ENCODE measurements at regions not wholly inside any gene's neighbourhood (a gene's known extent, or its start where the extent isn't known, plus 50 kb on each side); places are given as distances from the start of the nearest gene placed in this dataset.

DNA sequence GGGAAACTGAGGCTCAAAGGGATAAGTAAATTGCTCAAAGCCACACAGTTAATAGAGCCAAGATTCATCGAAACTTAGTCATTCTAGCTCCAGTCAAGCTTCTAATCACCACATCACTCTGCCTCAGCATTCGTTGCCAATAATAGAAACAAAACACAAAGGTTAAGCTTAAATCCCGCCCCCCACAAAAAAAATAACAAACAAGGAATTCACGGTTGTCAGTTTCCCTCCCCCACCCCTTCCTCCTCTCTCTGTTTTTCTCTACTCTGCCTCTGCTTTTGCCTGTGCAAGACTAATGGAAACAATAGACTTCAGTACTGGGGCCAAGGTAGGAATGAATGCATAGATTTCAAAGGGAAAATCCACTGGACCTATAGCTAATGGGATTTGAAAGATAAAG is 70.7 kb upstream of the ZNF644 start:
- no peak for DNase-seq

DNA sequence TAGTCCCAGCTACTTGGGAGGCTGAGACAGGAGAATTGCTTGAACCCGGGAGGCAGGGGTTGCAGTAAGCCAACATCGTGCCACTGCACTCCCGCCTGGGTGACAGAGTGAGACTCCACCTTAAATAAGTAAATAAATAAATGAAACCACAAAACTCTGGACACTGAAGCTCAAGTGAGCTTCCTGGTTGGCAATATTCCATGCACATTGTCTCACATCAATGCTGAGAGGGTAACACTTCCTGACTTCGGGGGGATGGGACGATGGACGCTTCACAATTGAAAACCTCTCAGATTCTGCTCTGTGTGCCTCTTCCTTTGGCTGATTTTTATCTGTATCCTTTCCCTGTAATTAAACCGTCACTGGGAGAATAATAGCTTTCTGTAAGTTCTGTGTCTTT is 70.0 kb upstream of the ZNF644 start:
- DNase-seq, result no peak

DNA sequence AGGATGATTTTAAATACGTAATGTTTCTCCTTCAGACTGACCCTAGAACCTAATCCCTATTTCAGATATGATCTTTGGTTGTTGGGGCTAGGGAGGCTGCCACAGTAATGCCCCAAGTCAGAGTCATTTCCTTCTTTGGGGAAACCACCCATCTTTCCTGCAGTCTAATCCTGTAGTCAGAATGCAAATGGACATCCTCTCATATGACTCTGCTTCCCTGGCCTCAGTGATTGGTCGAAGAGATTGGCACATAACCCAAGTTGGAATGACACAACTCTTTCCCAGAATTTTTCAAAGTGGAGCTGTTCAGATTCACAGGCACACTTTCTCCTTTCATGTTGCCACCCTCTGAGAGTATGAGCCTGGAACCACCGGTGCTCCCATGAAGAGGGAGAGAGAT is 58.8 kb upstream of the ZNF644 start:
- DNase-seq, result no peak

DNA sequence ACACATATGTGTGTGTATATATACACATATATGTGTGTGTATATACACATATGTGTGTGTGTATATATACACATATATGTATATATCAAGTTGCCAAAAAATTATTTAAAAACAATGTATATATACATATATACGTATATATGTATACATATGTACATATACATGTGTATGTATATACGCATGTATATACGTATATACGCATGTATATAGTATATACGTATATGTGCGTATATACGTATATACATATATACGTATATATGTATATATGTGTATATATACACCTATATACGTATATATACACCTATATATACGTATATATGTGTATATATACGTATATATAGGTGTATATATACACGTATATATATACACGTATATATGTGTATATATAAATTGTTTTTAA is 57.0 kb upstream of the ZNF644 start:
- DNase-seq, result no peak

DNA sequence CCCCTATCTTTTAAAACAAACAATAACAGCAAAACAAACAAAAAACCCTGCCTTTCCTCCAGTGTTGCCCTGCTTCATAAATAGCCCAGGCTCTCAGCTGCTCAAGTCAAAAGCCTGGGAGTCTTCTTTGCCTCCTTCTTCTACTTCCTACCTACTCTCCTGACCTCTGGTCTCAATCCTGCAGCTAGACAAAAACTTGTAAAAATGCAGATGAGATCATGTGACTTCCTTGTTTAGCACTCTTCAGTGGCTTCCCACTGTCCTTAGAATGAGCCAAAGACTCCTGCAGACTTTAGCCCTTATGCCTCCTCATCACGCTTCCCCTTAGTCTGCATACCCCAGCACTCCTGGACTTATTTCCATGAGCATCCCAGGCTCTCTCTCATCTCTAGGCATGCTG is 55.0 kb upstream of the ZNF644 start:
- DNase-seq, result no peak

DNA sequence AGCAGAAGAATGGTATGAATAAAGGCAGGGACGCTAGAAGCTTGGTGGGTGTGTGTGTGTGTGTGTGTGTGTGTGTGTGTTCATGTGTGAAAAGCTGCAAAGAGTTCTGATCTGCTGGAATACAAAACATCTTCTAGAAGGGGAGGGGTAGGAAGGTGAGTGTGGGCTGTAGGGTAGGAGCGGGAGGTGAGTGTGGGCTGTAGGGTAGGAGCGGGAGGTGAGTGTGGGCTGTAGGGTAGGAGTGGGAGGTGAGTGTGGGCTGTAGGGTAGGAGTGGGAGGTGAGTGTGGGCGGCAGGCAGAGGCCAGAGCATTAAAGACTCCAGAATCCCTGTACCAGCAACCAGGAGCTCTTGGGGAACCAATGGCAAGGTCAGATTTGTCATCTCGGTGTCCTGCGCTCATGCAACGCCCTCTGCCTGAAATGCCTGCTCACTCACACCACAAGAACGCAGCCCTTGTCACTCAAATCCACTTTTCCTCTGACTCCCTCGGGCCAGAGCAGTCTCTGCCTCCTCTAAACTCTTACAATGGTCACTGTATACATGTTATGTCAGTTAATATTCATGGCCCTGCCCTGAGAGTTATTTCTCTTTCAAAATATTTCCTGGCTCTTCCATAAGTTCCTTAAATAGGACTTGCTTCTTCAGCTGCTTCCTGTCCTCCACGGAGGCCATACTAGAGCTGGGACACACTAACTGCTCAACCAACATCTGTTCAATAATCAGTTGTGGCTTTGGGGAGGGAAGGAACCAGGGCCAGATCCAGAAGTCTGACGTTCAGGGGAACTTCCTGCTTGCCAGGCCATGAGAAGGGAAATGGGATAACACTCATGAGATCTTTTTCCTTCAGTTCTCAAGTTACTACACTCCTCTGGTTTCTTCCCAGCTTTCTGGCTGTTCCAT is 53.6 kb upstream of the ZNF644 start:
- no peak for DNase-seq

DNA sequence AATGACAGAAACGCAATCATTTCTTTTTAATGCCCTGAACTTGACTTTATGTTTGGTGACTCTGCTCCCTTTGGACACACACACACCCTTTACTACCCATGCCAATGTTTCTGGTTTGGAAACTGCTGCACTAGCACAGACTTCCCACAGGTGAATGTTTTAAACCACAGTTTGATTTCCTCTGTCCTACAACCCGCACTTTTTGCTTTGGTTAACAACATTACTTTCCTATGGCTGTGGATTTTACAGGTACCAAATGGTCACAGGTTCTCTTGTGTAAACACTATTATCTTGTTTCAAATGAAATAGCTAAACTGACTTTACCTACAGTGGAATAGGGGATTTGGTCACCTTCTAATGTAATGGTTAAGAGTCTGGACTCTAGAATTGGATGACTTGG is 51.5 kb upstream of the ZNF644 start:
- DNase-seq, result no peak

DNA sequence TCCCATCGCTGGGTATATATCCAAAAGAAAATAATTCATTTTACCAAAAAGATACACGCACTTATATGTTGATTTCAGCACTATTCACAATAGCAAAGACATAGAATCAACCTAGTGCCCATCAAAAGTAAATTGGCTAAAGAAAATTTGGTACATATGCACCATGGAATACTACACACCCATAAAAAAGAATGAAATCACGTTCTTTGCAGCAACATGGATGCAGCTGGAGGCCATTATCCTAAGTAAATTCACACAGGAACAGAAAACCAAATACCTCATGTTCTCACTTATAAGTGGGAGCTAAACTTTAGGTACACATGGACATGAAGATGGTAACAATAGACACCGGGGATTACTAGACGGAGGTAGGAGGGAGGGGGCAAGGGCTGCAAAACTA is 50.0 kb upstream of the ZNF644 start:
- DNase-seq, result no peak

Measured in NCI-H1694 treated with DMSO at 0.1 percent for 48 hours (cell line).